Astrocyte (in vitro differentiated cells and primary cell): ENCODE measurements at regions not wholly inside any gene's neighbourhood (a gene's known extent, or its start where the extent isn't known, plus 50 kb on each side); places are given as distances from the start of the nearest gene placed in this dataset.

Source experiments
- EZH2 ChIP-seq: IDR thresholded peaks from 2 replicates; pipeline ENCODE4 v1.6.1; 2012; ENCODE audit warnings: mild to moderate bottlenecking, low read length, inconsistent platforms; ENCODE audit not compliant: insufficient read depth
- TF ChIP-seq, protein P1 (sequence below): IDR thresholded peaks from 2 replicates; pipeline ENCODE4 v1.5.1; 2011; ENCODE audit warnings: low read depth, mild to moderate bottlenecking, inconsistent platforms, low read length, moderate library complexity; ENCODE audit not compliant: insufficient read depth

- TF ChIP-seq, protein P1, sequence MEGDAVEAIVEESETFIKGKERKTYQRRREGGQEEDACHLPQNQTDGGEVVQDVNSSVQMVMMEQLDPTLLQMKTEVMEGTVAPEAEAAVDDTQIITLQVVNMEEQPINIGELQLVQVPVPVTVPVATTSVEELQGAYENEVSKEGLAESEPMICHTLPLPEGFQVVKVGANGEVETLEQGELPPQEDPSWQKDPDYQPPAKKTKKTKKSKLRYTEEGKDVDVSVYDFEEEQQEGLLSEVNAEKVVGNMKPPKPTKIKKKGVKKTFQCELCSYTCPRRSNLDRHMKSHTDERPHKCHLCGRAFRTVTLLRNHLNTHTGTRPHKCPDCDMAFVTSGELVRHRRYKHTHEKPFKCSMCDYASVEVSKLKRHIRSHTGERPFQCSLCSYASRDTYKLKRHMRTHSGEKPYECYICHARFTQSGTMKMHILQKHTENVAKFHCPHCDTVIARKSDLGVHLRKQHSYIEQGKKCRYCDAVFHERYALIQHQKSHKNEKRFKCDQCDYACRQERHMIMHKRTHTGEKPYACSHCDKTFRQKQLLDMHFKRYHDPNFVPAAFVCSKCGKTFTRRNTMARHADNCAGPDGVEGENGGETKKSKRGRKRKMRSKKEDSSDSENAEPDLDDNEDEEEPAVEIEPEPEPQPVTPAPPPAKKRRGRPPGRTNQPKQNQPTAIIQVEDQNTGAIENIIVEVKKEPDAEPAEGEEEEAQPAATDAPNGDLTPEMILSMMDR: no peak
- no peak for TF ChIP-seq EZH2
Observed at GRCh38 chr2:23271230-23271629, 113.7 kb upstream of the KLHL29 start.
